Ascending aorta (tissue), 2 donors: ENCODE measurements at regions not wholly inside any gene's neighbourhood (a gene's known extent, or its start where the extent isn't known, plus 50 kb on each side); places are given as distances from the start of the nearest gene placed in this dataset.

ENCODE experiments used
- DNase-seq, 2 donors: peaks; one replicate each; pipeline ENCODE4 v3.0.0-alpha.2; 2019; ENCODE audit warnings: low spot score in 2 of 2
- H3K27ac ChIP-seq, 2 donors: fragments of 200-600 bp; sonication (generic); one replicate each; pipeline ENCODE4 v1.5.1; 2016 to 2017; ENCODE audit warnings: mild to moderate bottlenecking in 1 of 2
- H3K27me3 ChIP-seq: fragments of 200-600 bp; sonication (generic); one replicate; pipeline ENCODE4 v1.5.1; 2017
- H3K36me3 ChIP-seq, 2 donors: fragments of 200-600 bp; sonication (generic); one replicate each; pipeline ENCODE4 v1.5.1; 2016
- H3K4me1 ChIP-seq, 2 donors: fragments of 200-600 bp; sonication (generic); one replicate each; pipeline ENCODE4 v1.5.1; 2016 to 2017; ENCODE audit warnings: mild to moderate bottlenecking in 1 of 2
- H3K4me3 ChIP-seq, 2 donors: fragments of 200-600 bp; sonication (generic); one replicate each; pipeline ENCODE4 v1.5.1; 2016 to 2017; ENCODE audit warnings: mild to moderate bottlenecking in 1 of 2
- H3K9me3 ChIP-seq, 2 donors: fragments of 200-600 bp; sonication (generic); one replicate each; pipeline ENCODE4 v1.5.1; 2016
- CTCF ChIP-seq, 3 experiments: fragments of 200-600 bp in 2 of 3; fragments of 450-650 bp in 1 of 3; sonication (generic) in 2 of 3; IDR thresholded peaks; one replicate each; pipeline ENCODE4 v1.5.1; 2016 to 2019; ENCODE audit warnings: antibody characterized with exemption in 3 of 3, mild to moderate bottlenecking in 1 of 3, moderate library complexity in 1 of 3
- intact Hi-C: fragments of 100-400 bp; cut with DNase I; formaldehyde crosslinking; loops from one replicate; pipeline ENCODE4 v1.15.1; 2023

- Histone ChIP-seq H3K27me3 (no peaks in the 10 kb centered on the region), H3K9me3 (no peaks in the 10 kb centered on the region), H3K4me3 (no peak overlapping the region), H3K27ac (no peak overlapping the region), H3K4me1 (no peaks in the 10 kb centered on the region), H3K36me3 (no peaks in the 10 kb centered on the region)
- no peak for TF ChIP-seq CTCF (IDR thresholded peaks at IDR 0.05)
- intact Hi-C loops: no loop called here
- DNase-seq: no peak
Measured at GRCh38 chr16:49115956-49116355, 165.7 kb downstream of the CBLN1 start.

- Histone ChIP-seq H3K9me3 (no peaks in the 10 kb centered on the region), H3K27me3 (no peaks in the 10 kb centered on the region), H3K4me3 (no peak overlapping the region), H3K27ac (no peak overlapping the region), H3K4me1 (no peaks in the 10 kb centered on the region), H3K36me3 (no peaks in the 10 kb centered on the region)
- intact Hi-C loops: no loop called here
- TF ChIP-seq CTCF (IDR thresholded peaks at IDR 0.05): no peak
- DNase-seq: no peak
Measured at GRCh38 chr16:49112754-49113153, 168.9 kb downstream of the CBLN1 start.

- no peak for TF ChIP-seq CTCF (IDR thresholded peaks at IDR 0.05)
- H3K9me3 ChIP-seq: no peaks in the 10 kb centered on the region
- intact Hi-C loops: no loop called here
- no peak overlapping the region for H3K4me3 ChIP-seq
- no peak overlapping the region for H3K27ac ChIP-seq
- DNase-seq: no peak
- no peaks in the 10 kb centered on the region for H3K27me3 ChIP-seq
- H3K4me1 ChIP-seq: no peaks in the 10 kb centered on the region
- H3K36me3 ChIP-seq: no peaks in the 10 kb centered on the region
Measured at GRCh38 chr16:49111351-49111750, 170.3 kb downstream of the CBLN1 start.

- DNase-seq: no peak
- no peaks in the 10 kb centered on the region for H3K9me3 ChIP-seq
- no peak overlapping the region for H3K27ac ChIP-seq
- intact Hi-C loops: no loop called here
- no peak overlapping the region for H3K4me3 ChIP-seq
- H3K27me3 ChIP-seq: no peaks in the 10 kb centered on the region
- no peak for TF ChIP-seq CTCF (IDR thresholded peaks at IDR 0.05)
- no peaks in the 10 kb centered on the region for H3K4me1 ChIP-seq
- H3K36me3 ChIP-seq: no peaks in the 10 kb centered on the region
Measured at GRCh38 chr16:49108611-49109010, 173.0 kb downstream of the CBLN1 start.

- no peak overlapping the region for H3K4me3 ChIP-seq
- no peaks in the 10 kb centered on the region for H3K9me3 ChIP-seq
- TF ChIP-seq CTCF (IDR thresholded peaks at IDR 0.05): no peak
- no peaks in the 10 kb centered on the region for H3K36me3 ChIP-seq
- no peak for DNase-seq
- no peak overlapping the region for H3K27ac ChIP-seq
- H3K27me3 ChIP-seq: no peaks in the 10 kb centered on the region
- intact Hi-C loops: no loop called here
- H3K4me1 ChIP-seq: no peaks in the 10 kb centered on the region
Measured at GRCh38 chr16:49103298-49103697, 178.3 kb downstream of the CBLN1 start.

GRCh38 chr16:49101997-49102396, 179.6 kb downstream of the CBLN1 start:
- Histone ChIP-seq H3K36me3 (no peaks in the 10 kb centered on the region), H3K27me3 (no peaks in the 10 kb centered on the region), H3K4me3 (no peak overlapping the region), H3K27ac (no peak overlapping the region), H3K9me3 (no peaks in the 10 kb centered on the region), H3K4me1 (no peaks in the 10 kb centered on the region)
- intact Hi-C loops: no loop called here
- no peak for DNase-seq
- TF ChIP-seq CTCF (IDR thresholded peaks at IDR 0.05): no peak
